Body of pancreas (tissue), 4 donors: ENCODE measurements at regions not wholly inside any gene's neighbourhood (a gene's known extent, or its start where the extent isn't known, plus 50 kb on each side); places are given as distances from the start of the nearest gene placed in this dataset.

ENCODE experiments used
- ATAC-seq: fragments of 150-250 bp; one replicate; pipeline ENCODE4 v1.9.1; 2016
- DNase-seq, 4 donors: peaks; one replicate each; pipeline ENCODE4 v3.0.0-alpha.2; 2019
- H3K27ac ChIP-seq, 4 donors: fragments of 200-600 bp; sonication (generic); 1 replicate in 3 of 4; 2 replicates in 1 of 4; pipeline versions ENCODE4 v1.5.1 to v1.6.1; 2016 to 2019; ENCODE audit warnings: mild to moderate bottlenecking in 1 of 4, mixed read lengths in 1 of 4, moderate library complexity in 1 of 4
- H3K27me3 ChIP-seq, 2 donors: fragments of 200-600 bp; sonication (generic); one replicate each; pipeline ENCODE4 v1.6.0; 2016; ENCODE audit warnings: mild to moderate bottlenecking in 1 of 2
- H3K36me3 ChIP-seq, 2 donors: fragments of 200-600 bp; sonication (generic); replicated peaks in 1 of 2; 2 replicates each; pipeline ENCODE4 v1.5.1; 2016; ENCODE audit warnings: low read depth in 2 of 2; ENCODE audit not compliant: insufficient read depth in 1 of 2
- H3K4me1 ChIP-seq: fragments of 200-600 bp; sonication (generic); one replicate; pipeline ENCODE4 v1.6.0; 2016
- H3K4me3 ChIP-seq, 2 donors: fragments of 200-600 bp; sonication (generic); 1 replicate in 1 of 2; 2 replicates in 1 of 2; pipeline ENCODE4 v1.5.1; 2016 to 2019
- H3K9me3 ChIP-seq, 3 donors: fragments of 200-600 bp; sonication (generic); 1 replicate in 2 of 3; 2 replicates in 1 of 3; pipeline ENCODE4 v1.5.1; 2016
- CTCF ChIP-seq, 7 experiments: fragments of 450-650 bp in 4 of 7; fragments of 200-600 bp in 3 of 7; sonication (generic) in 3 of 7; IDR thresholded peaks; one replicate each; pipeline ENCODE4 v1.5.1; 2016 to 2019; ENCODE audit warnings: antibody characterized with exemption in 7 of 7
- POLR2A ChIP-seq, 3 donors: fragments of 450-650 bp; IDR thresholded peaks; one replicate each; pipeline ENCODE4 v1.6.1; 2016; ENCODE audit warnings: antibody characterized with exemption in 3 of 3, mild to moderate bottlenecking in 2 of 3
- WGBS, 2 donors: methylation state at CpG; one replicate each; pipeline ENCODE4 v1.1.5; 2017; 5-methylcytosine and 5-hydroxymethylcytosine counted together
- intact Hi-C: fragments of 100-400 bp; cut with DNase I; formaldehyde crosslinking; loops from one replicate; pipeline ENCODE4 v1.15.1; 2023

- intact Hi-C loops: no loop called here
- 40 to 54% methylated on average over 1 of the region's 1 CpG for WGBS, 2 donors
- TF ChIP-seq POLR2A (IDR thresholded peaks at IDR 0.05): no peak
- TF ChIP-seq CTCF (IDR thresholded peaks at IDR 0.05): no peak
Measured at GRCh38 chr10:120765226-120765803, 85.8 kb upstream of the WDR11 start.

GRCh38 chr10:120768227-120768626 lies 82.9 kb upstream of the WDR11 start:
- no peak for TF ChIP-seq CTCF (IDR thresholded peaks at IDR 0.05)
- no peak for TF ChIP-seq POLR2A (IDR thresholded peaks at IDR 0.05)
- WGBS, 2 donors: 48 to 68% methylated on average over 3 of the region's 3 CpGs
- intact Hi-C loops: no loop called here

More at GRCh38 chr10:120765226-120765803, 85.8 kb upstream of the WDR11 start:
- ATAC-seq (no peak), DNase-seq (no peak)
- H3K9me3 ChIP-seq: no peaks in the 10 kb centered on the region
- H3K27ac ChIP-seq: no peak overlapping the region
- H3K4me3 ChIP-seq: no peak overlapping the region
- H3K4me1 ChIP-seq: no peaks in the 10 kb centered on the region
- no peaks in the 10 kb centered on the region for H3K36me3 ChIP-seq
- H3K27me3 ChIP-seq: no peaks in the 10 kb centered on the region

GRCh38 chr10:120770496-120770895 lies 80.7 kb upstream of the WDR11 start:
- no peak for ATAC-seq
- TF ChIP-seq CTCF (IDR thresholded peaks at IDR 0.05): no peak
- no peak for TF ChIP-seq POLR2A (IDR thresholded peaks at IDR 0.05)
- no peaks in the 10 kb centered on the region for H3K9me3 ChIP-seq
- 61 to 68% methylated on average over 4 of the region's 4 CpGs for WGBS, 2 donors
- intact Hi-C loops: no loop called here
- no peak for DNase-seq
- H3K36me3 ChIP-seq: no peaks in the 10 kb centered on the region
- no peak overlapping the region for H3K27ac ChIP-seq
- no peaks in the 10 kb centered on the region for H3K4me1 ChIP-seq
- no peaks in the 10 kb centered on the region for H3K27me3 ChIP-seq
- H3K4me3 ChIP-seq: no peak overlapping the region

More at GRCh38 chr10:120768227-120768626, 82.9 kb upstream of the WDR11 start:
- no peak overlapping the region for H3K27ac ChIP-seq
- H3K36me3 ChIP-seq: no peaks in the 10 kb centered on the region
- H3K4me1 ChIP-seq: no peaks in the 10 kb centered on the region
- no peaks in the 10 kb centered on the region for H3K9me3 ChIP-seq
- DNase-seq: no peak
- no peak overlapping the region for H3K4me3 ChIP-seq
- ATAC-seq: no peak
- H3K27me3 ChIP-seq: no peaks in the 10 kb centered on the region

- intact Hi-C loops: no loop called here
- DNase-seq (no peak), ATAC-seq (no peak)
- TF ChIP-seq CTCF (IDR thresholded peaks at IDR 0.05) (no peak), POLR2A (IDR thresholded peaks at IDR 0.05) (no peak)
- Histone ChIP-seq H3K4me1 (no peaks in the 10 kb centered on the region), H3K4me3 (no peak overlapping the region), H3K36me3 (no peaks in the 10 kb centered on the region), H3K27me3 (no peaks in the 10 kb centered on the region), H3K27ac (no peak overlapping the region), H3K9me3 (no peaks in the 10 kb centered on the region)
- WGBS, 2 donors: 60 to 67% methylated on average over 1 of the region's 1 CpG
Measured at GRCh38 chr10:120776442-120776841, 74.7 kb upstream of the WDR11 start.

- TF ChIP-seq POLR2A (IDR thresholded peaks at IDR 0.05) (no peak), CTCF (IDR thresholded peaks at IDR 0.05) (no peak)
- intact Hi-C loops: no loop called here
- Histone ChIP-seq H3K27ac (no peak overlapping the region), H3K4me3 (no peak overlapping the region), H3K9me3 (no peaks in the 10 kb centered on the region), H3K27me3 (no peaks in the 10 kb centered on the region), H3K36me3 (no peaks in the 10 kb centered on the region), H3K4me1 (no peaks in the 10 kb centered on the region)
- WGBS, 2 donors: 67 to 78% methylated on average over 3 of the region's 3 CpGs
- no peak for DNase-seq
- no peak for ATAC-seq
Measured at GRCh38 chr10:120782336-120782735, 68.8 kb upstream of the WDR11 start.
